ENCODE measurements at regions not wholly inside any gene's neighbourhood (a gene's known extent, or its start where the extent isn't known, plus 50 kb on each side); places are given as distances from the start of the nearest gene placed in this dataset.

- POLR2A ChIA-PET, result no interaction called here
- no peak overlapping the region for H3K4me3 ChIP-seq (ENCODE audit: low read depth in 2 of 2, low read length in 2 of 2)
- CTCF ChIA-PET, result no interaction called here
- H3K9me3 ChIP-seq (ENCODE audit: control insufficient read depth, insufficient read depth, low read depth, low read length), result no peaks in the 10 kb centered on the region
- no TSS peak for BruUV-seq (replicated peaks)
- TF ChIP-seq REST (IDR thresholded peaks at IDR 0.05; ENCODE audit: insufficient read depth in 1 of 2, low read depth in 2 of 2, low read length in 1 of 2) (no peak), POLR2AphosphoS5 (IDR thresholded peaks at IDR 0.05; ENCODE audit: low read depth, low read length) (no peak), SIN3A (IDR thresholded peaks at IDR 0.05; ENCODE audit: borderline replicate concordance, insufficient read depth, low read depth, low read length) (no peak), CTCF (IDR thresholded peaks at IDR 0.05) (no peak), TCF7L2 (IDR thresholded peaks at IDR 0.05; ENCODE audit: low read depth, low read length) (no peak)
- no peaks in the 10 kb centered on the region for H3K27me3 ChIP-seq (ENCODE audit: control insufficient read depth, insufficient read depth, low read length)
- in situ Hi-C loops (cut with HindIII; ENCODE audit: low pct_unique_long_range_greater_than_20kb, low sequenced_read_pairs) (no loop called here), intact Hi-C loops (cut with micrococcal nuclease; ENCODE audit: unreplicated experiment) (no loop called here)
- H3K36me3 ChIP-seq (ENCODE audit: control insufficient read depth, insufficient read depth, low read length), result no peaks in the 10 kb centered on the region
- H3K4me1 ChIP-seq (ENCODE audit: control insufficient read depth, insufficient read depth, low read length), result no peaks in the 10 kb centered on the region; the same call in 1 of the 2 replicates
- no peak for DNase-seq (ENCODE audit: low read depth, low spot score)
- no peak for ATAC-seq
- H3K27ac ChIP-seq (ENCODE audit: low read length), result no peak overlapping the region
Observed at GRCh38 chr18:75115514-75115913, 93.4 kb downstream of the PTGR3 start.

Data from Panc1 (cell line).